ENCODE measurements at regions not wholly inside any gene's neighbourhood (a gene's known extent, or its start where the extent isn't known, plus 50 kb on each side); places are given as distances from the start of the nearest gene placed in this dataset.

DNA sequence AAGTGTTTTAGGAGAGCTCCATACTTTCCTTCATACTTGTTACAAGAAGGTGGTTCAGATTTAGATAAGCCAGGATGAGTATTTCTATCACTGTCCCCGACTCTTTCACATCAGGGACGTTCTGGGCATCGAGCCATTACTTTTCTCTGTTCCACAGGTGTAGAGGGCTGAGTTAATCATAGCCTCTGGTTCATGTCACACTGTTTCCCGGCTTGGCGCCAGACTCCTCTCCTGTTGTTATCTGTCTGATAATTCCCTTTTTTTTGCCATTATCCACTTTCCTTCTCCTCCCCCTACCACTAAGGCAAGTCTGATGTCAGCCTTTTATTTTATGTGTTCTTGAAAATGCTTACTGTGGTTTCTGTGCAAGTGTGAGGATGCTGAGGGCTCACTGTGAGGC, 593.4 kb downstream of the UTRN start:
- no peak overlapping the region for H3K4me3 ChIP-seq
- intact Hi-C loops (cut with DNase I; ENCODE audit: low total_unique reads), result no loop called here
- H3K27me3 ChIP-seq, result no peaks in the 10 kb centered on the region
- H3K9me3 ChIP-seq, result no peaks in the 10 kb centered on the region
- H3K36me3 ChIP-seq, result no peaks in the 10 kb centered on the region
- H3K4me1 ChIP-seq, result no peaks in the 10 kb centered on the region
- H3K27ac ChIP-seq, result no peak overlapping the region
- TF ChIP-seq, protein P1, sequence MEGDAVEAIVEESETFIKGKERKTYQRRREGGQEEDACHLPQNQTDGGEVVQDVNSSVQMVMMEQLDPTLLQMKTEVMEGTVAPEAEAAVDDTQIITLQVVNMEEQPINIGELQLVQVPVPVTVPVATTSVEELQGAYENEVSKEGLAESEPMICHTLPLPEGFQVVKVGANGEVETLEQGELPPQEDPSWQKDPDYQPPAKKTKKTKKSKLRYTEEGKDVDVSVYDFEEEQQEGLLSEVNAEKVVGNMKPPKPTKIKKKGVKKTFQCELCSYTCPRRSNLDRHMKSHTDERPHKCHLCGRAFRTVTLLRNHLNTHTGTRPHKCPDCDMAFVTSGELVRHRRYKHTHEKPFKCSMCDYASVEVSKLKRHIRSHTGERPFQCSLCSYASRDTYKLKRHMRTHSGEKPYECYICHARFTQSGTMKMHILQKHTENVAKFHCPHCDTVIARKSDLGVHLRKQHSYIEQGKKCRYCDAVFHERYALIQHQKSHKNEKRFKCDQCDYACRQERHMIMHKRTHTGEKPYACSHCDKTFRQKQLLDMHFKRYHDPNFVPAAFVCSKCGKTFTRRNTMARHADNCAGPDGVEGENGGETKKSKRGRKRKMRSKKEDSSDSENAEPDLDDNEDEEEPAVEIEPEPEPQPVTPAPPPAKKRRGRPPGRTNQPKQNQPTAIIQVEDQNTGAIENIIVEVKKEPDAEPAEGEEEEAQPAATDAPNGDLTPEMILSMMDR (IDR thresholded peaks at IDR 0.05), result no peak
- DNase-seq, result no peak

DNA sequence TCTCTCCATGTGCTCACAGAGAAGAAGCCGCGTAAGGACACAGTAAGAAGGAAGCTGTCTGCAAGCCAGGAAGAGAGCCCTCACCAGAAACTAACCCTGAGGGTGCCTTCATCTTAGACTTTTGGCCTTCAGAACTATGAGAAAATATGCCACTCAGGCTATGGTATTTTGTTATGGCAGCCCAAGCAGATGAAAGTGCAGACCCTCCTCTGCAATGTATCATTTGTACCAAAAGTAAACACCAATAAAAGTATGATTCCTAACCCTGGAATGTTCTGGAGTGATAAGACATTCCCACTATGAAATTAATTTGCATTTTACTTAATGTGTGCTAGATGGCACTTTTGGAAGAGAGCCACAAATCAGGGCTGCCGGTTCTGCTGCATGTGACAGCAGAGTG, 594.3 kb downstream of the UTRN start:
- Histone ChIP-seq H3K9me3 (no peaks in the 10 kb centered on the region), H3K27ac (no peak overlapping the region), H3K4me3 (no peak overlapping the region), H3K36me3 (no peaks in the 10 kb centered on the region), H3K27me3 (no peaks in the 10 kb centered on the region), H3K4me1 (no peaks in the 10 kb centered on the region)
- intact Hi-C loops (cut with DNase I; ENCODE audit: low total_unique reads), result no loop called here
- TF ChIP-seq, protein P1 (IDR thresholded peaks at IDR 0.05), result no peak
- DNase-seq, result no peak

DNA sequence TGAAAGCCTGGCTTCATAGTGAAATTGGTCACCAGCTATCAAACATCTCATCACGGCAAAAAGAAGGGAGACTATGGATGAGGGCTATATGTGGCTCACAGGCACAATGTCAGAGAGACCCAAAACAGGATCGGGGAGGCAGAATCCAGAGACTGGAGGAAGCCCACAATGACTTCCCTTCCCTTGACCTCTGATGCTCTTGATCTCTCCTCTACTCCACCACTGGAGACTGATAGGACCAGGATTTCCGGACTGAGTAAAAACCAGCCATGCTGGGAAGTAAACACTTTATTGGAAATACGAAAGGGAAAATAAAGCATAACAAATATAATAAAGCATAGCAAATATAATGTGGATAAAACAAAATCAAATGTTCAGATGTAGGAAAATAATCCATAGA, 597.3 kb downstream of the UTRN start:
- no peak for DNase-seq
- TF ChIP-seq, protein P1 (IDR thresholded peaks at IDR 0.05), result no peak
- Histone ChIP-seq H3K4me1 (no peaks in the 10 kb centered on the region), H3K9me3 (no peaks in the 10 kb centered on the region), H3K4me3 (no peak overlapping the region), H3K27ac (no peak overlapping the region), H3K36me3 (no peaks in the 10 kb centered on the region), H3K27me3 (no peaks in the 10 kb centered on the region)
- intact Hi-C loops (cut with DNase I; ENCODE audit: low total_unique reads), result no loop called here

DNA sequence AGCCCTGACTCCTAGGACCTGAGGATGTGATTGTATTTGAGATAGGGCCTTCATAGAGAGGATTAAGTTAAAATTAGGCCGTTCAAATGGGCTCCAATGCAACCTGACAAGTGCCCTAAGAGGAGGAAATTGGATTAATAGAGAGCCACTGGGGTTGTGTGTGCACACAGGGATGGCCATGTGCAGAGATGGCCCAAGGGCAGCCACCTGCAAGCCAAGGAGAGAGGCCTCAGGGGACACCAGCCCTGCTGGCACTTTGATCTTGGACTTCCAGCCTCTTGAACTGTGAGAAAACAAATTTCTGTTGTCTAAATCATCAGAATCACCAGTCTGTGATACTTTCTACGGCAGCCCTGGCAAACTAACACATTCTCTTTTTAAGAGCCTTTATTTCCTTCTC, 598.8 kb downstream of the UTRN start:
- DNase-seq, result no peak
- H3K27me3 ChIP-seq, result no peaks in the 10 kb centered on the region
- H3K9me3 ChIP-seq, result no peaks in the 10 kb centered on the region
- H3K36me3 ChIP-seq, result no peaks in the 10 kb centered on the region
- no peaks in the 10 kb centered on the region for H3K4me1 ChIP-seq
- H3K27ac ChIP-seq, result no peak overlapping the region
- TF ChIP-seq, protein P1 (IDR thresholded peaks at IDR 0.05), result no peak
- H3K4me3 ChIP-seq, result no peak overlapping the region
- intact Hi-C loops (cut with DNase I; ENCODE audit: low total_unique reads), result no loop called here

DNA sequence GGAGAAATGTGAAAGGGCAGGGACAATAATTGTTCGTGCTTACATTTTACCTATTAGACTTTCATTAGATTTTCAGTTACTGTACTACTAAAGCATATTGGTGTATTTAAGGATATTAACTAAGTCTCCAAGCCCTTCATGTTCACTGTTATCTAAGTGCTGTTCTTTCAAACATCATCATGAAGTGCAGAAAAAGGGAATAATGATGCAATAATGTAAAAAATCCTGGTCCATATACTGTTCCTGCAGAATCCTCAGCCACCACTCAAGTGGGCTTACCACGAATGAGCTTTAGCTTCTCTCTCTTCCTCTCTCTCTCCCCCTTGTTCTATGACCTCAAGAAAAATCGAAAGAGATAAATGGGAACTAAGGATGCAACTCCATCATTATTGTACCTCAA, 600.7 kb downstream of the UTRN start:
- no peaks in the 10 kb centered on the region for H3K4me1 ChIP-seq
- intact Hi-C loops (cut with DNase I; ENCODE audit: low total_unique reads), result no loop called here
- no peak overlapping the region for H3K27ac ChIP-seq
- no peaks in the 10 kb centered on the region for H3K27me3 ChIP-seq
- no peaks in the 10 kb centered on the region for H3K9me3 ChIP-seq
- no peaks in the 10 kb centered on the region for H3K36me3 ChIP-seq
- DNase-seq, result no peak
- H3K4me3 ChIP-seq, result no peak overlapping the region
- TF ChIP-seq, protein P1 (IDR thresholded peaks at IDR 0.05), result no peak

DNA sequence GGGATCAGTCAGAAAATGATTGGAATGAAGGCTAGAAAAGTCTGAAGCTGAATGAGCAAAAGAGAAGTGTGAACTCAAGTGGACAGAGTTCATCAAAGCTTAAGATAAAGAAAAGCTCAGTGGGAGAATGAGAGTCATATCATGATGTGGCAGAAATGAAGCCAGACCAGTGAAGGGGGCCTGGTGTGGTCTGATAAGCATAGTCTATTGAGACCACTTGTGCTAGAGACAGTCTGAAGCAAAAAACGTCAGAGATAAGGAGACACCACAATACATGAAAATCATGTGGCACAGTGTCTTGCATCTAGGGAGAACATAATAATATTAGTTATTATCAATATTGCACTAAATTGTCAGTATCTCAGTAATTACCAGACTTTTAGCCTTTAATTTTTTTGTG, 601.5 kb downstream of the UTRN start:
- no peak overlapping the region for H3K4me3 ChIP-seq
- TF ChIP-seq, protein P1 (IDR thresholded peaks at IDR 0.05), result no peak
- H3K27ac ChIP-seq, result no peak overlapping the region
- no peaks in the 10 kb centered on the region for H3K9me3 ChIP-seq
- no peaks in the 10 kb centered on the region for H3K27me3 ChIP-seq
- no peaks in the 10 kb centered on the region for H3K36me3 ChIP-seq
- no peaks in the 10 kb centered on the region for H3K4me1 ChIP-seq
- DNase-seq, result no peak
- intact Hi-C loops (cut with DNase I; ENCODE audit: low total_unique reads), result no loop called here

Data from tibial artery (tissue), 4 donors.